HepG2 (cell line): ENCODE measurements at regions not wholly inside any gene's neighbourhood (a gene's known extent, or its start where the extent isn't known, plus 50 kb on each side); places are given as distances from the start of the nearest gene placed in this dataset.

Experiments used
- ATAC-seq: fragments of 200-7000 bp; cut with Tn5 transposase; 3 replicates; pipeline ENCODE4 v1.9.1; 2020; ENCODE audit warnings: mild to moderate bottlenecking, moderate library complexity
- BruUV-seq: library from RNA; stranded (reverse); fragments of 400-500 nt; replicated peaks from 2 replicates; lab custom pipeline; 2021; lab: Mats Ljungman, UMichigan
- CTCF ChIA-PET: fragments of 300-600 bp; formaldehyde crosslinking; extraction: SDS; loops from one replicate; lab custom pipeline; 2021; ENCODE audit warnings: low total read pairs, inconsistent platforms, low intra/inter-chr PET ratio; lab: Yijun Ruan, JAX
- POLR2A ChIA-PET: fragments of 350-600 bp; sonication (Branson Sonifier 250); formaldehyde crosslinking; loops from one replicate; lab custom pipeline; 2020; ENCODE audit warnings: antibody characterized with exemption, inconsistent platforms; lab: Yijun Ruan, JAX
- DNase-seq: peaks from one replicate; pipeline ENCODE4 v3.0.0-alpha.2; 2015; ENCODE audit warnings: low spot score
- FAIRE-seq: peaks from 3 replicates; lab custom pipeline; 2011; peaks lifted over from hg19 to GRCh38; lab: Jason Lieb, UNC
- H2AFZ ChIP-seq: one replicate; pipeline ENCODE4 v1.6.1; 2011; ENCODE audit warnings: low read length, inconsistent platforms
- H3K27ac ChIP-seq: fragments of 300-600 bp; 3 replicates; pipeline ENCODE4 v1.8.0; 2011; ENCODE audit warnings: mixed run types, mild to moderate bottlenecking, mixed read lengths, low read length, inconsistent platforms; ENCODE audit not compliant: insufficient read depth; ENCODE audit errors: extremely low read length
- H3K27me3 ChIP-seq, 2 experiments: fragments of 200-600 bp in 1 of 2; 2 replicates in 1 of 2; 3 replicates in 1 of 2; pipeline versions ENCODE4 v1.6.0 to v1.8.0; 2011; ENCODE audit warnings: low read length in 2 of 2, mild to moderate bottlenecking in 2 of 2, moderate library complexity in 2 of 2, inconsistent platforms in 1 of 2; ENCODE audit not compliant: insufficient read depth in 2 of 2, control insufficient read depth in 1 of 2
- H3K36me3 ChIP-seq, 2 experiments: fragments of 200-600 bp in 1 of 2; replicated peaks in 1 of 2; 2 replicates in 1 of 2; 3 replicates in 1 of 2; pipeline versions ENCODE4 v1.5.1 to v1.8.0; 2011; ENCODE audit warnings: low read length in 2 of 2, inconsistent platforms in 1 of 2; ENCODE audit not compliant: insufficient read depth in 2 of 2, control insufficient read depth in 1 of 2
- H3K4me1 ChIP-seq: 2 replicates; pipeline ENCODE4 v1.5.1; 2012; ENCODE audit warnings: low read length, inconsistent platforms; ENCODE audit not compliant: insufficient read depth
- H3K4me2 ChIP-seq: 2 replicates; pipeline ENCODE4 v1.6.0; 2011; ENCODE audit warnings: low read depth, low read length, inconsistent platforms
- H3K4me3 ChIP-seq, 3 experiments: fragments of 200-600 bp in 1 of 3; sonication (generic), shearing (Covaris generic) in 1 of 3; replicated peaks in 1 of 3; 2 replicates each; pipeline ENCODE4 v1.5.1; 2011 to 2016; ENCODE audit warnings: low read length in 3 of 3, inconsistent platforms in 2 of 3, low read depth in 2 of 3, mild to moderate bottlenecking in 2 of 3, control low read depth in 1 of 3, mixed read lengths in 1 of 3; ENCODE audit not compliant: insufficient read depth in 1 of 3
- H3K79me2 ChIP-seq: one replicate; pipeline ENCODE4 v1.6.1; 2011; ENCODE audit warnings: low read length, inconsistent platforms; ENCODE audit not compliant: insufficient read depth
- H3K9ac ChIP-seq: 2 replicates; pipeline ENCODE4 v1.6.0; 2011; ENCODE audit warnings: mild to moderate bottlenecking, low read depth, low read length, inconsistent platforms; ENCODE audit not compliant: insufficient read depth
- H3K9me3 ChIP-seq: 2 replicates; pipeline ENCODE4 v1.5.1; 2012; ENCODE audit warnings: mild to moderate bottlenecking, low read length
- H4K20me1 ChIP-seq: 2 replicates; pipeline ENCODE4 v1.6.0; 2011; ENCODE audit warnings: inconsistent platforms, mild to moderate bottlenecking, low read length, moderate library complexity; ENCODE audit not compliant: insufficient read depth
- CREB3 ChIP-seq: sonication (generic); formaldehyde crosslinking; IDR thresholded peaks from 2 replicates; pipeline ENCODE4 v1.5.0; 2020; ENCODE audit warnings: missing genetic modification reagents
- GLI4 ChIP-seq: sonication (generic); formaldehyde crosslinking; IDR thresholded peaks from 2 replicates; pipeline ENCODE4 v1.5.1; 2020; ENCODE audit warnings: missing genetic modification reagents, mild to moderate bottlenecking, moderate library complexity, borderline replicate concordance
- MTERF4 ChIP-seq: sonication (generic); formaldehyde crosslinking; IDR thresholded peaks from 2 replicates; pipeline ENCODE4 v1.8.0; 2023; ENCODE audit warnings: mild to moderate bottlenecking, missing genetic modification reagents
- NCOA2 ChIP-seq: sonication (generic); formaldehyde crosslinking; IDR thresholded peaks from 2 replicates; pipeline ENCODE4 v1.8.0; 2022; ENCODE audit warnings: inconsistent platforms
- NFE2 ChIP-seq: sonication (generic); formaldehyde crosslinking; IDR thresholded peaks from 2 replicates; pipeline ENCODE4 v1.4.0; 2020; ENCODE audit warnings: missing genetic modification reagents
- PRPF4 ChIP-seq: fragments of 200-400 bp; formaldehyde crosslinking; IDR thresholded peaks from 2 replicates; pipeline ENCODE4 v1.6.1; 2016; ENCODE audit warnings: low read length, low read depth; ENCODE audit not compliant: poor library complexity, severe bottlenecking
- RFX1 ChIP-seq: fragments of 450-650 bp; IDR thresholded peaks from 2 replicates; pipeline ENCODE4 v1.6.1; 2017
- RFXAP ChIP-seq: sonication (generic); formaldehyde crosslinking; IDR thresholded peaks from 2 replicates; pipeline ENCODE4 v1.4.0; 2020; ENCODE audit warnings: missing genetic modification reagents, borderline replicate concordance
- SALL1 ChIP-seq: sonication (generic); formaldehyde crosslinking; IDR thresholded peaks from 2 replicates; pipeline ENCODE4 v1.8.0; 2022; ENCODE audit warnings: mild to moderate bottlenecking, missing genetic modification reagents
- ZNF460 ChIP-seq: sonication (generic); formaldehyde crosslinking; IDR thresholded peaks from 2 replicates; pipeline ENCODE4 v1.5.1; 2020; ENCODE audit warnings: missing genetic modification reagents, mild to moderate bottlenecking, borderline replicate concordance
- ZNF589 ChIP-seq: sonication (generic); formaldehyde crosslinking; conservative IDR thresholded peaks from 2 replicates; pipeline ENCODE4 v1.8.0; 2022; ENCODE audit warnings: mild to moderate bottlenecking, moderate library complexity, missing genetic modification reagents
- ZSCAN29 ChIP-seq: sonication (generic); formaldehyde crosslinking; conservative IDR thresholded peaks from 2 replicates; pipeline ENCODE4 v1.4.0; 2020; ENCODE audit warnings: mild to moderate bottlenecking, missing genetic modification reagents
- ZSCAN9 ChIP-seq: IDR thresholded peaks from 2 replicates; pipeline ENCODE4 v1.6.1; 2016; ENCODE audit warnings: borderline replicate concordance
- WGBS: methylation state at CpG from one replicate; pipeline ENCODE4 v1.1.6; 2017; ENCODE audit warnings: low lambda C conversion rate; 5-methylcytosine and 5-hydroxymethylcytosine counted together
- in situ Hi-C: cut with HindIII; loops from 2 replicates; pipeline ENCODE4 v1.10.0; 2017; ENCODE audit warnings: low pct_unique_long_range_greater_than_20kb; ENCODE audit not compliant: extremely low pct_ligation_motif_present
- intact Hi-C: fragments of 100-400 bp; cut with micrococcal nuclease; formaldehyde crosslinking; loops from one replicate; pipeline ENCODE4 v1.10.0; 2022; ENCODE audit not compliant: unreplicated experiment
- TF ChIP-seq, protein P1 (sequence below): sonication (generic); formaldehyde crosslinking; conservative IDR thresholded peaks from 2 replicates; pipeline ENCODE4 v1.4.0; 2020; ENCODE audit warnings: missing genetic modification reagents
- TF ChIP-seq, protein P2 (sequence below): sonication (generic); formaldehyde crosslinking; IDR thresholded peaks from 2 replicates; pipeline ENCODE4 v1.5.0; 2020; ENCODE audit warnings: mild to moderate bottlenecking, missing genetic modification reagents, borderline replicate concordance
- TF ChIP-seq, protein P3 (sequence below): sonication (generic); formaldehyde crosslinking; IDR thresholded peaks from 2 replicates; pipeline ENCODE4 v1.8.1; 2022; ENCODE audit warnings: mild to moderate bottlenecking, missing genetic modification reagents

GRCh38 chr7:52782348-52782747, 253.1 kb upstream of the POM121L12 start:
- no peaks in the 10 kb centered on the region for H3K79me2 ChIP-seq
- in situ Hi-C loops (no loop called here), intact Hi-C loops (no loop called here)
- H3K9ac ChIP-seq, result no peak overlapping the region
- no peak overlapping the region for H3K4me3 ChIP-seq
- CTCF ChIA-PET, result no interaction called here
- H2AFZ ChIP-seq, result no peak overlapping the region
- H3K27ac ChIP-seq, result no peak overlapping the region
- H3K27me3 ChIP-seq, result no peaks in the 10 kb centered on the region
- peaks cover 46% of the 10 kb centered on the region for H3K9me3 ChIP-seq
- H4K20me1 ChIP-seq, result no peaks in the 10 kb centered on the region
- H3K4me2 ChIP-seq, result no peak overlapping the region
- no peaks in the 10 kb centered on the region for H3K36me3 ChIP-seq
- DNase-seq (no peak), ATAC-seq (no peak), FAIRE-seq (no peak)
- POLR2A ChIA-PET, result no interaction called here
- no peaks in the 10 kb centered on the region for H3K4me1 ChIP-seq
- WGBS, result 1% methylated on average over 5 of the region's 5 CpGs
- no TSS peak for BruUV-seq
- TF ChIP-seq, protein P1, sequence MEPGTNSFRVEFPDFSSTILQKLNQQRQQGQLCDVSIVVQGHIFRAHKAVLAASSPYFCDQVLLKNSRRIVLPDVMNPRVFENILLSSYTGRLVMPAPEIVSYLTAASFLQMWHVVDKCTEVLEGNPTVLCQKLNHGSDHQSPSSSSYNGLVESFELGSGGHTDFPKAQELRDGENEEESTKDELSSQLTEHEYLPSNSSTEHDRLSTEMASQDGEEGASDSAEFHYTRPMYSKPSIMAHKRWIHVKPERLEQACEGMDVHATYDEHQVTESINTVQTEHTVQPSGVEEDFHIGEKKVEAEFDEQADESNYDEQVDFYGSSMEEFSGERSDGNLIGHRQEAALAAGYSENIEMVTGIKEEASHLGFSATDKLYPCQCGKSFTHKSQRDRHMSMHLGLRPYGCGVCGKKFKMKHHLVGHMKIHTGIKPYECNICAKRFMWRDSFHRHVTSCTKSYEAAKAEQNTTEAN (CRISPR knock-in tag), result no peak
- TF ChIP-seq GLI4 (CRISPR knock-in tag) (no peak), NCOA2 (CRISPR knock-in tag) (no peak), RFX1 (no peak), RFXAP (CRISPR knock-in tag) (no peak), CREB3 (no peak), ZNF460 (CRISPR knock-in tag) (no peak), ZSCAN9 (CRISPR knock-in tag) (no peak), ZSCAN29 (CRISPR knock-in tag) (no peak), ZNF589 (no peak), PRPF4 (no peak), MTERF4 (no peak), NFE2 (CRISPR knock-in tag) (no peak), SALL1 (CRISPR knock-in tag) (no peak)
- TF ChIP-seq, protein P2, sequence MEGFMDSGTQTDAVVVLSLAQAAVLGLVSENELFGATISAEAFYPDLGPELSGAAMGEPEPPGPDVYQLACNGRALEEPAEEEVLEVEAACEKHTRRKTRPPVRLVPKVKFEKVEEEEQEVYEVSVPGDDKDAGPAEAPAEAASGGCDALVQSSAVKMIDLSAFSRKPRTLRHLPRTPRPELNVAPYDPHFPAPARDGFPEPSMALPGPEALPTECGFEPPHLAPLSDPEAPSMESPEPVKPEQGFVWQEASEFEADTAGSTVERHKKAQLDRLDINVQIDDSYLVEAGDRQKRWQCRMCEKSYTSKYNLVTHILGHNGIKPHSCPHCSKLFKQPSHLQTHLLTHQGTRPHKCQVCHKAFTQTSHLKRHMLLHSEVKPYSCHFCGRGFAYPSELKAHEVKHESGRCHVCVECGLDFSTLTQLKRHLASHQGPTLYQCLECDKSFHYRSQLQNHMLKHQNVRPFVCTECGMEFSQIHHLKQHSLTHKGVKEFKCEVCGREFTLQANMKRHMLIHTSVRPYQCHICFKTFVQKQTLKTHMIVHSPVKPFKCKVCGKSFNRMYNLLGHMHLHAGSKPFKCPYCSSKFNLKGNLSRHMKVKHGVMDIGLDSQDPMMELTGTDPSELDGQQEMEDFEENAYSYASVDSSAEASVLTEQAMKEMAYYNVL (CRISPR knock-in tag), result no peak
- TF ChIP-seq, protein P3, sequence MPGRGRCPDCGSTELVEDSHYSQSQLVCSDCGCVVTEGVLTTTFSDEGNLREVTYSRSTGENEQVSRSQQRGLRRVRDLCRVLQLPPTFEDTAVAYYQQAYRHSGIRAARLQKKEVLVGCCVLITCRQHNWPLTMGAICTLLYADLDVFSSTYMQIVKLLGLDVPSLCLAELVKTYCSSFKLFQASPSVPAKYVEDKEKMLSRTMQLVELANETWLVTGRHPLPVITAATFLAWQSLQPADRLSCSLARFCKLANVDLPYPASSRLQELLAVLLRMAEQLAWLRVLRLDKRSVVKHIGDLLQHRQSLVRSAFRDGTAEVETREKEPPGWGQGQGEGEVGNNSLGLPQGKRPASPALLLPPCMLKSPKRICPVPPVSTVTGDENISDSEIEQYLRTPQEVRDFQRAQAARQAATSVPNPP (CRISPR knock-in tag), result no peak
